ENCODE measurements at regions not wholly inside any gene's neighbourhood (a gene's known extent, or its start where the extent isn't known, plus 50 kb on each side); places are given as distances from the start of the nearest gene placed in this dataset.

- no peaks in the 10 kb centered on the region for H3K9me3 ChIP-seq (ENCODE audit: control insufficient read depth, insufficient read depth, low read depth, low read length)
- DNase-seq (ENCODE audit: low read depth, low spot score) (no peak), ATAC-seq (no peak)
- intact Hi-C loops (cut with micrococcal nuclease; ENCODE audit: unreplicated experiment) = no loop called here
- ChIA-PET CTCF (interaction anchor here (0.7 kb wide), 1 partner anchor 262 kb away, joined by 3 read pairs; no protein-coding TSS in a partner anchor), POLR2A (interaction anchor here (0.7 kb wide), 1 partner anchor 349 kb away, joined by 3 read pairs; no protein-coding TSS in a partner anchor)
- no peaks in the 10 kb centered on the region for H3K27me3 ChIP-seq (ENCODE audit: control insufficient read depth, insufficient read depth, low read length)
- BruUV-seq (replicated peaks) = no TSS peak
- no peaks in the 10 kb centered on the region for H3K4me1 ChIP-seq (ENCODE audit: control insufficient read depth, insufficient read depth, low read length)
- TF ChIP-seq SIN3A (IDR thresholded peaks at IDR 0.05; ENCODE audit: borderline replicate concordance, insufficient read depth, low read depth, low read length) = no peak
- no peak for TF ChIP-seq CTCF (IDR thresholded peaks at IDR 0.05)
- no peak overlapping the region for H3K4me3 ChIP-seq (ENCODE audit: low read depth in 2 of 2, low read length in 2 of 2)
- in situ Hi-C loops (cut with HindIII; ENCODE audit: low pct_unique_long_range_greater_than_20kb, low sequenced_read_pairs) = no loop called here
- H3K36me3 ChIP-seq (ENCODE audit: control insufficient read depth, insufficient read depth, low read length) = no peaks in the 10 kb centered on the region
- no peak overlapping the region for H3K27ac ChIP-seq (ENCODE audit: low read length)
These were observed 229.5 kb upstream of the DTNBP1 start for GRCh38 chr6:15892369-15892768.

GRCh38 chr6:15888798-15889772 lies 226.3 kb upstream of the DTNBP1 start:
- DNase-seq (ENCODE audit: low read depth, low spot score) (no peak), ATAC-seq (no peak)
- no peaks in the 10 kb centered on the region for H3K9me3 ChIP-seq (ENCODE audit: control insufficient read depth, insufficient read depth, low read depth, low read length)
- ChIA-PET POLR2A (no interaction called here), CTCF (no interaction called here)
- in situ Hi-C loops (cut with HindIII; ENCODE audit: low pct_unique_long_range_greater_than_20kb, low sequenced_read_pairs) = no loop called here
- H3K36me3 ChIP-seq (ENCODE audit: control insufficient read depth, insufficient read depth, low read length) = no peaks in the 10 kb centered on the region
- intact Hi-C loops (cut with micrococcal nuclease; ENCODE audit: unreplicated experiment) = no loop called here
- BruUV-seq (replicated peaks) = no TSS peak
- no peaks in the 10 kb centered on the region for H3K4me1 ChIP-seq (ENCODE audit: control insufficient read depth, insufficient read depth, low read length)
- TF ChIP-seq POLR2AphosphoS5 (IDR thresholded peaks at IDR 0.05; ENCODE audit: low read depth, low read length) (no peak), CTCF (IDR thresholded peaks at IDR 0.05) (no peak), TCF7L2 (IDR thresholded peaks at IDR 0.05; ENCODE audit: low read depth, low read length) (no peak), REST (IDR thresholded peaks at IDR 0.05; ENCODE audit: insufficient read depth in 1 of 2, low read depth in 2 of 2, low read length in 1 of 2) (no peak), SIN3A (IDR thresholded peaks at IDR 0.05; ENCODE audit: borderline replicate concordance, insufficient read depth, low read depth, low read length) (no peak)
- H3K27ac ChIP-seq (ENCODE audit: low read length) = no peak overlapping the region
- H3K27me3 ChIP-seq (ENCODE audit: control insufficient read depth, insufficient read depth, low read length) = no peaks in the 10 kb centered on the region
- no peak overlapping the region for H3K4me3 ChIP-seq (ENCODE audit: low read depth in 2 of 2, low read length in 2 of 2)

Measured in Panc1 (cell line).